ENCODE measurements at regions not wholly inside any gene's neighbourhood (a gene's known extent, or its start where the extent isn't known, plus 50 kb on each side); places are given as distances from the start of the nearest gene placed in this dataset.
A peak's percentile ranks its signal among the peaks of the same experiment; 100 is the strongest.
"Not testable (repeated sequence)": the region's sequence is repeated elsewhere in the genome, so short reads cannot be mapped to it uniquely, and the experiment has no call there.

GRCh38 chr4:19510993-19511392 is 740.7 kb upstream of the SLIT2 start:
- DNase-seq (ENCODE audit: low spot score) = no peak

- no peak for DNase-seq (ENCODE audit: low spot score)
These were observed 743.3 kb upstream of the SLIT2 start for GRCh38 chr4:19508442-19508841.

- no peak for DNase-seq (ENCODE audit: low spot score)
These were observed 754.0 kb upstream of the SLIT2 start for GRCh38 chr4:19497705-19498104.

- DNase-seq (ENCODE audit: low spot score) = no peak
These were observed 754.9 kb upstream of the SLIT2 start for GRCh38 chr4:19496756-19497155.

GRCh38 chr4:19494961-19495360 is 756.7 kb upstream of the SLIT2 start:
- DNase-seq (ENCODE audit: low spot score) = no peak

- DNase-seq (ENCODE audit: low spot score) = no peak
These were observed 759.1 kb upstream of the SLIT2 start for GRCh38 chr4:19492606-19493005.

- DNase-seq (ENCODE audit: low spot score) = no peak
These were observed 765.3 kb upstream of the SLIT2 start for GRCh38 chr4:19486400-19486799.

- no peak for DNase-seq (ENCODE audit: low spot score)
These were observed 772.9 kb upstream of the SLIT2 start for GRCh38 chr4:19478791-19479190.

- DNase-seq (ENCODE audit: low spot score) = no peak
These were observed 778.1 kb upstream of the SLIT2 start for GRCh38 chr4:19473569-19473968.

- no peak for DNase-seq (ENCODE audit: low spot score)
These were observed 779.0 kb upstream of the SLIT2 start for GRCh38 chr4:19472666-19473065.

- not testable (repeated sequence) for DNase-seq (ENCODE audit: low spot score)
These were observed 781.7 kb upstream of the SLIT2 start for GRCh38 chr4:19470001-19470400.

- no peak for DNase-seq (ENCODE audit: low spot score)
These were observed 789.6 kb upstream of the SLIT2 start for GRCh38 chr4:19462117-19462516.

GRCh38 chr4:19455850-19456602 is 795.7 kb upstream of the SLIT2 start:
- DNase-seq (ENCODE audit: low spot score) = peak; percentile 22

GRCh38 chr4:19455196-19455595 is 796.5 kb upstream of the SLIT2 start:
- peak; percentile 32 for DNase-seq (ENCODE audit: low spot score)

GRCh38 chr4:19438233-19438632 is 813.5 kb upstream of the SLIT2 start:
- DNase-seq (ENCODE audit: low spot score) = no peak

GRCh38 chr4:19437008-19437407 is 814.7 kb upstream of the SLIT2 start:
- no peak for DNase-seq (ENCODE audit: low spot score)

- no peak for DNase-seq (ENCODE audit: low spot score)
These were observed 822.0 kb upstream of the SLIT2 start for GRCh38 chr4:19429684-19430083.

GRCh38 chr4:19425146-19425545 is 826.6 kb upstream of the SLIT2 start:
- DNase-seq (ENCODE audit: low spot score) = no peak

GRCh38 chr4:19417256-19417655 is 834.4 kb upstream of the SLIT2 start:
- no peak for DNase-seq (ENCODE audit: low spot score)

GRCh38 chr4:19416146-19416545 is 835.6 kb upstream of the SLIT2 start:
- no peak for DNase-seq (ENCODE audit: low spot score)

GRCh38 chr4:19408490-19408889 is 843.2 kb upstream of the SLIT2 start:
- DNase-seq (ENCODE audit: low spot score) = no peak

GRCh38 chr4:19406789-19407188 is 844.9 kb upstream of the SLIT2 start:
- DNase-seq (ENCODE audit: low spot score) = no peak

- no peak for DNase-seq (ENCODE audit: low spot score)
These were observed 847.8 kb upstream of the SLIT2 start for GRCh38 chr4:19403786-19404370.

- no peak for DNase-seq (ENCODE audit: low spot score)
These were observed 849.1 kb upstream of the SLIT2 start for GRCh38 chr4:19402581-19403065.

All from COLO829 (cell line).